Colonic mucosa (tissue), 4 donors: ENCODE measurements at regions not wholly inside any gene's neighbourhood (a gene's known extent, or its start where the extent isn't known, plus 50 kb on each side); places are given as distances from the start of the nearest gene placed in this dataset.

Source experiments
- DNase-seq: peaks from one replicate; pipeline ENCODE4 v3.0.0-alpha.2; 2020
- H3K27ac ChIP-seq: fragments of 200-600 bp; one replicate; pipeline ENCODE4 v1.8.0; 2021
- H3K27me3 ChIP-seq: fragments of 200-600 bp; one replicate; pipeline ENCODE4 v1.8.0; 2021
- H3K36me3 ChIP-seq: fragments of 200-600 bp; one replicate; pipeline ENCODE4 v1.8.0; 2021
- H3K4me1 ChIP-seq: fragments of 200-600 bp; one replicate; pipeline ENCODE4 v1.8.0; 2021; ENCODE audit warnings: mild to moderate bottlenecking
- H3K4me3 ChIP-seq: fragments of 200-600 bp; one replicate; pipeline ENCODE4 v1.8.0; 2021
- H3K9ac ChIP-seq, 2 donors: one replicate each; pipeline ENCODE4 v1.7.0; 2013; ENCODE audit warnings: control low read depth in 2 of 2, low read depth in 2 of 2, low read length in 2 of 2
- H3K9me3 ChIP-seq: fragments of 200-600 bp; one replicate; pipeline ENCODE4 v1.8.0; 2021
- CTCF ChIP-seq: fragments of 200-600 bp; IDR thresholded peaks from one replicate; pipeline ENCODE4 v1.8.0; 2022; ENCODE audit warnings: antibody characterized with exemption, mild to moderate bottlenecking
- intact Hi-C: fragments of 100-400 bp; cut with DNase I; formaldehyde crosslinking; loops from one replicate; pipeline ENCODE4 v1.14.1; 2022
- donor health status: healthy.
- donor health status: DM: no; HTN: no; CAD: no.
- donor health status: DM: no; HTN: no; CAD: no.

DNA sequence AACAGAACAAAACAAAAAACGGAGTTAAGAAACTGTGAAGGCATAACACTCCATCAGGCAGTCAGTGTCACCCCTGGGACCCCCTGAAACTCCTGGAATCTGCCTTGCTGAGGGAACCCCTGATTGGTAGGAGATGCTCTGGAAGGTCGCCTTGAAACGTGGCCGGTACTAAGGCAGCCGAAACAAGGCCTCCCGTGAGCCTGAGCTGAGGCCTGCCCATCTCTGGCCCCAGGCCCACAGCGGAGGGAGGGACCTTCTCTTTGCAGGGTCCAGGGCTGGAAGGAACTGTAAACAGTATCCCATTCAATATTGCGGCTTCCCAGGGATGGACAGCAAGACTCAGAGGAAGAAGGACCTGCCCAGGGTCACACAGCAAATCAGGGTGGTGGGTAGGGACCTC, 155.7 kb downstream of the INHBB start:
- H3K4me3 ChIP-seq, result no peak overlapping the region
- no peak for TF ChIP-seq CTCF
- no peak for DNase-seq
- intact Hi-C loops, result no loop called here
- no peak overlapping the region for H3K27ac ChIP-seq
- H3K27me3 ChIP-seq, result no peaks in the 10 kb centered on the region
- H3K4me1 ChIP-seq, result no peaks in the 10 kb centered on the region
- no peaks in the 10 kb centered on the region for H3K36me3 ChIP-seq
- no peak overlapping the region for H3K9ac ChIP-seq
- H3K9me3 ChIP-seq, result no peaks in the 10 kb centered on the region

GRCh38 chr2:120502357-120502756, 156.4 kb downstream of the INHBB start:
- no peak overlapping the region for H3K4me3 ChIP-seq
- intact Hi-C loops, result no loop called here

DNA sequence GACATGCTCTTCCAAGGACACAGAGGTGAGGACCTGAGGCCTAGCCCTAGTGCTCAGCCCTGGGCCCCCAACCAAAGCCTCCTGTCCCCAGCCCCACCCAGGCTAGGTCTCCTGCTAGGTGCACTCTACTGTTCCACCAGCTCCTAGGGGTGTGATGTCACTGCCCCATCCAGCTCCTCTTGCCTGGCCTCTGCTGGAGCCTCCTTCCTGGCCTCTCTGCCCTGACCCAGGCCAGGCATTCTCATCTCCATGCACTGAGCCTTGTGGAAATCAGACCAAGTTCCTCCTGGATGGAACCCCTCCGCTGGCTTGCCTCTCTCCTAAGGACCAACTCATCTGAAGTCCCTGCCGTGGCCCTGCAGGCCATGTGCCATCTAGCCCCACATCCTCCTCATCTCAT, 156.8 kb downstream of the INHBB start:
- intact Hi-C loops, result no loop called here
- Histone ChIP-seq H3K9ac (no peak overlapping the region), H3K27me3 (no peaks in the 10 kb centered on the region), H3K27ac (no peak overlapping the region), H3K9me3 (no peaks in the 10 kb centered on the region), H3K36me3 (no peaks in the 10 kb centered on the region), H3K4me1 (no peaks in the 10 kb centered on the region), H3K4me3 (no peak overlapping the region)
- no peak for TF ChIP-seq CTCF
- DNase-seq, result no peak

More at GRCh38 chr2:120502357-120502756, 156.4 kb downstream of the INHBB start:
- DNase-seq, result no peak
- H3K9ac ChIP-seq, result no peak overlapping the region
- no peak for TF ChIP-seq CTCF
- no peaks in the 10 kb centered on the region for H3K4me1 ChIP-seq
- H3K27me3 ChIP-seq, result no peaks in the 10 kb centered on the region
- H3K27ac ChIP-seq, result no peak overlapping the region
- H3K9me3 ChIP-seq, result no peaks in the 10 kb centered on the region
- no peaks in the 10 kb centered on the region for H3K36me3 ChIP-seq

GRCh38 chr2:120503206-120503792, 157.4 kb downstream of the INHBB start:
- Histone ChIP-seq H3K9ac (no peak overlapping the region), H3K27ac (no peak overlapping the region), H3K4me3 (no peak overlapping the region), H3K9me3 (no peaks in the 10 kb centered on the region), H3K4me1 (no peaks in the 10 kb centered on the region), H3K36me3 (no peaks in the 10 kb centered on the region), H3K27me3 (no peaks in the 10 kb centered on the region)
- no peak for TF ChIP-seq CTCF
- intact Hi-C loops, result no loop called here
- DNase-seq, result no peak

GRCh38 chr2:120503793-120504571, 158.0 kb downstream of the INHBB start:
- no peak for DNase-seq
- no peak overlapping the region for H3K9ac ChIP-seq
- no peak overlapping the region for H3K4me3 ChIP-seq
- no peaks in the 10 kb centered on the region for H3K9me3 ChIP-seq
- H3K27me3 ChIP-seq, result no peaks in the 10 kb centered on the region
- no peaks in the 10 kb centered on the region for H3K36me3 ChIP-seq
- no peaks in the 10 kb centered on the region for H3K4me1 ChIP-seq
- intact Hi-C loops, result no loop called here
- no peak for TF ChIP-seq CTCF
- no peak overlapping the region for H3K27ac ChIP-seq
